DMS153 (cell line): ENCODE measurements at regions not wholly inside any gene's neighbourhood (a gene's known extent, or its start where the extent isn't known, plus 50 kb on each side); places are given as distances from the start of the nearest gene placed in this dataset.
"Not testable (repeated sequence)": the region's sequence is repeated elsewhere in the genome, so short reads cannot be mapped to it uniquely, and the experiment has no call there.

Source experiments
- DNase-seq: peaks from one replicate; lab custom pipeline; 2025; lab: John Stamatoyannopoulos, UW

DNA sequence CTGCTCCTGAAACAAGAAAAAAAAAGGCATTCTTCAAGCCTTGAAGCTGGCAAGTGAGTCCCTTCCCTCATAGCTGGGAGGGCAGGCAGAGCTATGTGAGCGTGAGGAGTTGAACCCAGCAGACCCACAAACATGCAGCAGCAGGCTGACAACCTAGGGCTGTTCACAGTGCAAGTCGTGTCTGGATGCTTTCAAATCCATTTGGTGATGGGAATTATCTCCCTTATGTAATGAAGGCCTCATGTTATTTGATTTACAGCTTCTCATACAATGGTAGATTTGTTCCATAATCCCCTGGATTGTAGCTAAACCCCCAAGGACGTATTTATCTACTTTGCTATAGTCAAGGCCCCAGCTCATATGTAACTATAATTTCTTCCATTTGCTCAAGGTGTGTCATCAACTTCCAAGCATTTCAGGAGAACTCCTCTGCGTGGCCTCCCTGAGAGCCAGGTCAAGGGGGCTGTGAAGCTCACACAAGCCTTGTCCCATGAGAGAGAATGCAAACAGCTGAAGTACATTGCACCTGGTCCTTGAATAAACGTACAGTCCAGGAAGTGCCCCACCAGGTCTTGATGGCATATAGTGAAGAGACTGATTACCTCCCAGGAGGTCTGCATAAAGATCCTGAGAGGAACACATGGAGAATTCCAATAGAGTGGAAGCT, 124.8 kb upstream of the SLC1A3 start:
- DNase-seq: no peak

DNA sequence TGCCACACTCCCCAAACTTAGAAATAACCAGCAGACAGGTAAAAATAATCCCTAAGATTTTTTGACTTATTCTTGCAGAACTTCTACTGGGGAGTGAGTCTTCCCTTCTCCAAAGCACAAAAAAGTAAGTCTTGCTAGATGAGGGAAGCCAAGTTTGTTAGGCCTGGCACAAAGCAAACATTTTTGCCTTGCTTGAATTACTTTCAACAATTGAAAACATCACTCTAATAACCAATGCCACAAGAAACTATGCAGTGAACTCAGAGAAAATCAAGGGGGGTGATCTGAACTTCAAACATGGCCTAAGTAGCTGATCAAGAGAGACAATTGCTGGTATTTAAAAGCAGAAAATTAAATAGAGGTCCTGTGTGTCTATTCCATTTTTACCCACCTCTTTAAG, 123.6 kb upstream of the SLC1A3 start:
- DNase-seq: no peak

DNA sequence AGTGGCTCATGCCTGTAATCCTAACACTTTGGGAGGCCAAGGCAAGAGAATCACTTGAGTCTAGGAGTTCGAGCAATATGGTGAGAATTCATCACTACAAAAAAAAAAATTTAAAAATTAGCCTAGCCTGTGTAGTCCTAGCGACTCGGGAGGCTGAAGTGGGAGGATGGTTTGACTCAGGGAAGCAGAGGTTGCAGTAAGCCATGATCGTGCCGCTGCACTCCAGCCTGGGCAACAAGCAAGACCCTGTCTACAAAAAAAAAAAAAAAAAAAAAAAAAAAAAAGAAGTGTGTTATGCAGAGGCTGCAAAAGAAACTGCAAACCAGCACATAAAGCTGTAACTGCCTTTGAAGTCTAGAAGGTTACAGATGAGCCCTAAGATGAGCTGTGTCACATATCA, 116.9 kb upstream of the SLC1A3 start:
- DNase-seq: no peak

DNA sequence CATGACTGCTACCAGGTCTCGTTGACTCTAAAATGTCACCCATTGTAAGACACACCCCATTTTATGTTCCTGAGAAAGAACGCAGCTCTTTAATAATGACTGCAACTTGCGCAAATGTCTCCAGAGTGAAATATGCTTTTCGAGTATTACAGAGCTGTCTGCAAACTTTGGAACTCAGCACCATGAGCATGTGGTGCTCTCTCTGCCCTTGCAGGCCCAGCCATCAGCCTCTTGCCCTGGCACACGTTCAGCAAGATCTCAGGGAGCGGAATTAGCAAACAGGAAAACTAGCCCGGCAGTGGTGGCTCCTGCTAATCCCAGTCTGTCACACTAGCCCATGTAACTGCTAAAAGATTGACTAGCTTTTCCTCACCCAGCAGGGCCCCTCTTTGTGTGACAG, 114.5 kb upstream of the SLC1A3 start:
- DNase-seq: no peak

DNA sequence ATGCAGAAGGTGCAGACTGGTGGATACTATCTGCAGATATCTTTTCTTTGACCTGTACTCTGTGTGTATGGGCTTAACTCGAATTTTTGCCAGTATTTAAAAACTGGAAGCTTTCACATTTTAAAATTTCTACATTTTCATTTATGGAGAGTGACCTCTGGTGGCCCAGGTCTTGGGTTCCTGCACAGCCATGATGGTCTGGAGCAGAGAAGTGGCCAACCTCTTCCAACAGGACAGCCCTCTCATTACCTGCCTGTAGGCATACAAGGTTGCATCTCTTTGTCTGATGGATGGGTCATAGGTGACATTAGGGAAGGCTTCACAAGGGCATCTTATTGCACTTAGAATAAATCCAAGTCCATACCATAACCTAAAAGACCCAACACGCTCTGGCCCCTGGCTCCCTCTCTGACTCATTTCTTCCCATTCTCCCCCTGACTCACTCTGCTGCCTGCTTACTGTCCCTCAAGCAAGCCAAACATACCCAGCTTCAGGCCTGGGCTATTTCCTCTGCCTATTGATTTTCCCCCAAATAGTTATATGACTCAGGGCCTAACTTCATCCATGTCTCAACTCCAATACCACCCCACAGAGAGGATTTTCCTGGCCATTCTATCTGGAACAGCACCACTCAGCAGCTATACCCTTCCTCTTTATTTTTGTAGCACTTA, 113.3 kb upstream of the SLC1A3 start:
- DNase-seq: no peak

DNA sequence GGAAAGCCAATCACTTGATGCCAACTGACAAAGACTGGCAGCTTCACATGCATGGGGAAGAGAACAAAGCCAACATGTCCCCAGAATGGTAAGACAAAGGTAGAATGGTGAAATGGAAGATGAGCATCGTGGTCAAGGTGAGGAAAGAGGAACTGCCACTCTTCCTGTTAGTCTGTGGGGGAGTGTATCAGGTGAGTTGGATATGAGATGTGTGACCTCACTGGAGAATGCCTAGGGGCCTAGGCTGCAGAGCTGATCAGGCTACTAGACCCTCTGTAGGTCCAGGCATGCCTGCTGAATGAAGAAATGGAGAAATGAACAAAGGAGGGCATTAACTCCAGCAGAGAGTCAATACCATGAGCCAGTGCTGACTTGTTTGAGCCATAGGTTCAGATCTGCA, 112.4 kb upstream of the SLC1A3 start:
- no peak for DNase-seq

DNA sequence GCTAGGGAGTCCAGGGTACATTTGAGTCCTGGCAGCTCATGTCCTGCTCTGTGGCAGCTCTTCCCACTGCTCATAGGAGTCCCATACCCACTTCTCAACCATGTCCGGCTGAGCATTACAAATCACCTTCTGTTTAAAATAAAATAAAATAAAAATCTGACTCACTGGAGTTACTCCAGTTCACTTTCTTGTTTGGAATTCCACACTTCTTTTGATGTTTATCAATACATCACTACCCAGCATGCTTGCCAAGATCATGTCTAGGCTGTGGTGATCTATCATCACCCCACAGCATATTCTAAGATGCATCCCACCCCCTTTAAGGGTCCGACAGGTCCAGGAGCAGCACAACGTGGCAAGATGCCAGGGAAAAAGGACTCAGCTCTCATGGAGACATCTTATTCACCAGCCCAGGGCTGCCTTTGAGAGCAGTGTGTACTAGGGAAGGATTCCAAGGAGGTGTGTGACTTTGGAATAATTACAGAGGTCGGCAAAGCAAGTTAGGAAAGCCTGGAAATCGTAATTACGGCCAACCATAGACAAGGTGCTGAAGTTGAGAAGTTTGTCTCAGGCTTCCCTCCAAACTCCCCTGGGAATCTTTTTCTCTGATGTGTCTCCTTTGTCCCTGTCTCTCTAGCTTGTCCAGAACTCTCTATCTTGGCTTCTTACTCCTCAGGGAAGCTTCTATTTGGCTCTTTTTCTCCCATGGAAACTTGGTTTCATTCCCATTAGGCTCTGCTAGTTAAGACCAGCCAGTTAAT, 111.4 kb upstream of the SLC1A3 start:
- no peak for DNase-seq

DNA sequence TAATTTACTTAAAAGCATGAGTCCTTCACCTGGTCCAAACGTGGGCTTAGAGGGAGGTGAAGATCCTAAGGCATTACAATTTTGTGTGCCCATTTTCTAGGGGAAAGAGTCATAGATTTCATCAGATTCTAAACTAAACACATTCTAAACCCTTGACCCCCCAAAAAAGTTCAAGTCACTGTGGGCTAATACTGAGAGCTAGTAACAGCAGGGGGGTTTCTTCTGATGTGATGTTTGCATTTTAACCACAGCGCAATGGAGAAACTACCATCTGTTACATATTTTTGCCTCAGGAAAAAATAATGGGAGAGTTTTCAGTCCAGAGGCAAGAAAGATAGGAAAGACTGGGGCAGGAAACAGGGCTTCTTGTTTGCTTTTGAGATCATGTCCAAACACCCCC, 110.8 kb upstream of the SLC1A3 start:
- no peak for DNase-seq

DNA sequence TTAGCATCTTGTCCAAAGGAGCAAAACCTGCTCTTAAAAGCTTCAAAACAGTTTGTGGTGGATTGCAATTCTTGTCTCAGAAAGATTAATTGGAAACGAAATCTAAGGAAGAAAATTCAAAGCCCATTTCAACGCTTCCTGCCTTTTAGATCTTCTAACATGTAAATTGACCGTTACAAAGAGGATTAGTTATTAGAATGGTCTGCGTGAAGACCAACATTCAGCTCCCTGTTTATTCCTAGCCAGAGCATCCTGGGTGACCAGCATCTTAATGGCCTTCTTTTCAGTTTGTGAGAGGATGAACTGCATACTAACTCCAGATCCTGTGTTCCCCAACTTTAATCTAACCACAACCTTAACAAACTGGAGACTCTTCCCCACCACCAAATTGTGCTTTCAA, 109.9 kb upstream of the SLC1A3 start:
- DNase-seq: no peak

DNA sequence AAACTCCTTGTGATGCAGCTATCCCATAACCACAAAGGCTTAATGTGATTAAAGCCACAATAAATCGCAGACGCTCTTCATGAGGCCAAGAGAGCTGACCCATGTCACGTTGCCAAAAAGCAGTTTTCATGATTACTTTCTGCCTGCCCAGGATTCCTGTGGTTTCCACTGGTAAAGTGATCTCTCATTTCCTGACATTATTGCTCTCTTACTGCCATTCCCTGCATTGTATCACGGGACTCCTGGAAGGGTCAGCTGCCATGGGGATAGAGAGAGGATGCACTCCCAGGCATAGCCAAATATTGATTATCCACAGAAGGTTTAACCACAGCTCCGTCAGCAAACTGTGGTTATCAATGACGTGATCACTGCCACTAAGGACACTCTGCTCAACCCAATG, 103.8 kb upstream of the SLC1A3 start:
- no peak for DNase-seq

DNA sequence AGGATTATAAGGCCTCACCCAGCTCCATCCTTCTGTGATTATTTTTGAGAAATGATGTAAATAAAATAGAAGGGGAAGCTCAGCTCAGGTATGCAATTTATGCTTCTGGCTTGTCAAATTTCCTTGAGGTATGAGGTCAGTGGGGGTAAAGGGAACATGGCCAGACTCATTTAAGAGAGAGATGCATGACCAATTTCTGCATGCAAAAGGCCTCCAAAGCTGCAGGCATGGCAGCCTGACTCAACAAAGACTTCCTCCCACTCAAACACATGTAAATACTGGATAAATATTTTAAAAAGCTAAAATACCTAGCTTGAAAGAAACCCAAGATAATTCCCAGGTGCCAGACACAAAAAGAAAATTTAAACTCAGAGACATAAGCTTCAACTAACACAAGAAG, 101.4 kb upstream of the SLC1A3 start:
- no peak for DNase-seq

DNA sequence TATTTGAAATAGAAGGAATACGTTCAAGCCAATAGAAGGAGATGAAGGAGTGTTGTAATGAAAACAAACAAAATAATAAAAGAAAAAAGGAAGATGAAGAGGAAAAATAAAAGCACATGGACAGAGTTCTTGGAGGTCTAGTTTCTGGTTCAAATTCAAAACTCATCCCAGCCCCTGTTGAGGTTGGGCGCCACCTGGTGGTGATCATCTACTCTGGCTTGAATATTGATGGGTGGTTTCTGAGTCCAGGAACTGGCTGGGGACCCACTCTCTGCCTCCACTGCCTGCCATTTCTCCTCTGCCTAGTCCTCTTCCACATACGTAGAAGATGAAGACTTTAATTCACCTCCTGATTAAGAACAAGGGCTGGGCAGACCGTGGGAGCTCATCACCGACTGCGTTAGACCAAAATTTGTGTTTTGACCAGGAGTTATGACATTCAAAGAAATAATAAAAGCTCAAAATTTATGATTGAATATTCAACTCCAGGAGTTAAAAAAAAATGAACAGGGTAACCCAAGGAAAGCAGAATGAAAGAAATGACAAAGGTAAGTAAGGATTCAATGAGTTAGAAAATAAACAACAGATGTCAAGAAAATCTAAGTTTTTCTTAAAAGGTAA, 99.0 kb upstream of the SLC1A3 start:
- DNase-seq: peak; percentile 37

DNA sequence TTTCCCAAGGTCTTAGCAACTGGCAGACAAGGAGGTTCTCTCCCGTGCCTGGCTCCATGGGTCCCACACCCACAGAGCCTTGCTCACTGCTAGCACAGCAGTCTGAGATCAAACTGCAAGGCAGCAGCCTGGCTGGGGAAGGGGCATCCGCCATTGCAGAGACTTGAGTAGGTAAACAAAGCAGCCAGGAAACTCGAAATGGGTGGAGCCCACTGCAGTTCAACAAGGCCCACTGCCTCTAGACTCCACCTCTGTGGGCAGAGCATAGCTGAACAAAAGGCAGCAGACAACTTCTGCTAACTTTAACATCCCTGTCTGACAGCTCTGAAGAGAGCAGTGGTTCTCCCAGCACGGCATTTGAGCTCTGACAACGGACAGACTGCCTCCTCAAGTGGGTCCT, 98.1 kb upstream of the SLC1A3 start:
- DNase-seq: not testable (repeated sequence)

DNA sequence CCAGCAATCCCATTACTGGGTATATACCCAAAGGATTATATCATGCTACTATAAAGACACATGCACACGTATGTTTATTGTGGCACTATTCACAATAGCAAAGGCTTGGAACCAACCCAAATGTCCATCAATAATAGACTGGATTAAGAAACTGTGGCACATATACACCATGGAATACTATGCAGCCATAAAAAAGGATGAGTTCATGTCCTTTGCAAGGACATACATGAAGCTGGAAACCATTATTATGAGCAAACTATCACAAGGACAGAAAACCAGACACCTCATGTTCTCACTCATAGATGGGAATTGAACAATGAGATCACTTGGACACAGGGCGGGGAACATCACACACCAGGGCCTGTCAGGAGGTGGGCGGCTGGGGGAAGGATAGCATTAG, 92.8 kb upstream of the SLC1A3 start:
- DNase-seq: not testable (repeated sequence)

DNA sequence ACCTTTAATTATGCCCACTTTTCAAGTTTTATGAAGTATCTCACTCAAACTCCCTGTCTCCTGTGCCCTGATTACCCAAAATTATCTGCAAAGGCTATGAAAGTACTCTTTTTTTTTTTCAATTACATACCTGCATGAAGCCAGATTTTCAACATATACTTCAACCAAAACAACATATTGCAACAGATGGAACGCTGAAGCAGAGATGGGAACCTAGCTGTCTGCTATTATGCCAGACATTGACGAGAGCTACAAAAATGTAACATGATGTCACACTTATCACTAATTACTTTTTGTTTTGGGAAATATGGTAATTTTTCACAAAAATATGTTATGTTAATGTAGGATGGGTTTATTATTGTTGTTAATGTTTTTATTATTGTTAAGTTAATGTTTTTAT, 86.5 kb upstream of the SLC1A3 start:
- no peak for DNase-seq

DNA sequence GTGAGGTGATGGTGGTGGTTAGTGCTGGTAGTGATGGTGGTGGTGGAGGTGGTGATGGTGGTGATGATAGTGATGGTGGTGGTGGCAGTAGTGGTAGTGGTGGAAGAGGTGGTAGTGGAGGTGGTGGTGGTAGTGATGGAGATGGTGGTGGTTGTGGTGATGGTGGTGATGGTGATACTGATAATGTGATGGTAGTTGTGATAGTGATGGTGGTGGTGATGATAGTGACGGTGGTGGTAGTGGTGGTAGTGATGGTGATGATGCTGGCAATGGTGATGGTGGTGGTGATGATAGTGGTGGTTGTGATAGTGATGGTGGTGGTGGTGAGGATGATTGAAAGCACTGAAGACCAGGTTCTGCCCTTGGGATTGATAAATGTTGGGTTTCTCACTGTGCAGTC, 85.2 kb upstream of the SLC1A3 start:
- no peak for DNase-seq

DNA sequence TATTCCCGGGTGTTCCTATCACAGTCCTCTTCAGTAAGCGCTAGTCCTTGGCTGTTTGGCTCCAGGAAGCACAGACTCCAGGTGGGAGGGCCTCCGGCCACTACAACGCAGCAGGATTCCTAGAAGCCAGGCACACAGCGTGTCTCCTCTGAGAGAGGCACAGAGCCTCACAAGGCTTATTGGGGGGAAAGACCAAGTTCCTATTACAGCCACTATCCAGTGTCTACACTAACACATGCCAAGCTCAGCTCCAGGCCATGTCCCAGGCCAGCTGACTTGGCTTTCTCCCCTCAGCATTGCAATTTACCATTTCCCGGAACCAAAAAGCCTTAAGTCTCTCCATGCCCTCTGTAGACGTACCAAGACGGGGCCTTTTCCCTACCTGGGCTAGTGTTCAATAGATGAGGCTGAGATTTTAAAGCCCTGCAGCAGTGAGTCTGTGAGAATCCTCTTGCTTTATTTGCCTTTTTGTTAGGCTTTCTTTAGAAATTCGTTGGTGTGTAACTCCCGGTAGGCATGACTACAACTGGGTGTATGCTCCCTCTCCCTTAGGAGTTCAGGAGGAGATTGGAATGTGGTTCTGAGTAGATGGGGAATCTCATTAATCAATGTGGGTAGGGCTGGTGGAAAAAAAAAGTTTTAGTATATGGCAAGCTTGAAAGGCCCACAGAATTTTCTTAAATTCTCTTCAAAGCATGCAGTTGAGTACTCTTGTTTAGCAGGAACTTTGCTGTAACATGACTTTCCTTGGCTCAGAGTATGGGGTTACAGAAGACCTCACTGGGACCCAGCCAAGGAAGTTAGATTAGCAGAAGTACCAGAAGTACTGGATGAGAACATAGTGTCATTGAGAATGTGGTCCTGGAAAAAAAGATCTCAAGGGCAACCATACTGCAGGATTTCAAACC, 84.3 kb upstream of the SLC1A3 start:
- DNase-seq: no peak

DNA sequence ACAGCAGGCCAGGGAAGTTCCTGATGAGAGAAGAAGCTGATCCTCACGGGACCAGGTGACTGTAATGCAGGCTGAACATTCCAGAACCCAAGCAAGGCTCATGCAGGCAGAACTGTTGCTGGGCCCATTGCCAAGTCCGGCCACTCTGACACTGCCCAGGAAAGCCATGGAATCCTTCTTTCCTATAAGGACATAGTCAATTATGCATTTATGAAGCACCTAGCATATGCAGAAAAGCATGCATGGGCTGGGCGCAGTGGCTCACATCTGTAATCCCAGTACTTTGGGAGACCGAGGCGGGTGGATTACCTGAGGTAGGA, 83.7 kb upstream of the SLC1A3 start:
- DNase-seq: no peak

DNA sequence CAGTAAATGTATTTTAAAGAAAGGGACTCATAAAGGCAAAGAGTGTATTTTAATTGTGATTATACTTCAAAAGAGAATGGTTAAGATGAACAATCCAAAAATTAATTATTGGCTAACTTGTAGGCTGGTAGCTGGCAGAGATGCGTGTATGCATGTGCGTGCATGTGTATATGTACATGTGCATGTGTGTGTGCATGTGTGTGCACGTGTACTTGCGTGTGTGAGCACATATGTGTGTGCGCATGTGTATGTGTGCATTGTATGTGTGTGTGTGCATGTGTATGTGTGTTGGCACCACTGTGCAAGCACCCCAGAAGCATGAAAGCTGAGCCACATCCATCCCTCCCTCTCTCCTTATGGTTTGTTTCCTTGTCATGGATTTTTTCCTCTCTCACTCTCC, 83.0 kb upstream of the SLC1A3 start:
- DNase-seq: no peak

DNA sequence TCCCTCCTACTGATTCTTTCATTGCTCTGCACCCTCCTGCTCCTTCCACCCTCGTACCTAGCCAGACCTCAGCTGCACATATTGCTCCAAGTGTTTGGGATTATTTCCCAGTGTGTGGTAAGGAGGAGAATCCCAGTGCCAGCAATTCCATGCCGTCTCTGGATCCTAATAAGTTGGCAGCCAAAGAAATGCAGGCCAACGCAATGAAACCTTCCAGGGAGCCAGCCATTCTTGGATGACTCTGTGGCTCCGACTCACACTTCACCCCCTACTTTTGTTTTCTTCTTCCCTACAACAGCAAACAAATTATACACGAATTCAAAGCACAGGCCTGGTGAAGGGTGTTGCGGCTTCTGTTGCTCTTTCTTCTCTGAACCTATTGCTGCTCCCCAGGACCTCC, 82.5 kb upstream of the SLC1A3 start:
- no peak for DNase-seq

DNA sequence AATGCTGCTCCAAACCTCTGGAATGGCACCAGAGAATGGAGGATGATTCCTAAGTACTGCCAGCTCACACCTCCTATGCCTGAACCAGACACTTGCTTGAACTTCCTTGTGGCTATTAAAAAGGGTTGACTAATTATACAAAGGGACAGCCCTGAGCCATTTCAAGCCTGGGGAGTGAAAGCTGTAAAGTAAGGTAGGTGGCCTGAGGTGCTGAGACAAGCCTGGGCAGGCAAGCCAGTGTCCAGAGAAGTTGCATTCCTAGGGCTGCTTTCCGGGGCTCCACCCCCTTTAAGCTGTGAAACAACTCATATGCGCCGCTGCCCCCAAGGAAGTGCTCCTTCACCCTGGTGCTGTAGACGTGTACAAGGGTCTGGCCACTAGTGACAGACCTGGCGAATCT, 79.9 kb upstream of the SLC1A3 start:
- no peak for DNase-seq

DNA sequence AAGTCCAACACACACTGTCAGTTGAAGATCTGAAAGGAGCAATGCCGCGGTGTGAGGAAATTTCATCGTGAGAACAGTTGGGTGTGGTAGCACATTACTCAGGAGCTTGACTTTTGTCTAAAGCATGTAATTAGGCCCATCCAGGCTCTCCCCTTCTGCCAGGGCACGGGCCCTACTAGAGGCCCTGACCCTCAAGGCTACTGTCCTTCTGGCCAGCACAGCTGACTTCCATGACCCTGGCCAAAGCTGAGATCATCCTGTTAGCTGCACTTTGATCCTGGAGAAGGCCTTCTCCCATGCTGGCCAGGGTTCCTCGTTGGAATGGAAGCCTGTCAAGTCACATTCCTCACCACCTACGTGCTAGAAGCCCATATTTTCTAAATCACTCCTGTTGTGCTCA, 77.8 kb upstream of the SLC1A3 start:
- no peak for DNase-seq
